B cell (primary cell): ENCODE measurements at regions not wholly inside any gene's neighbourhood (a gene's known extent, or its start where the extent isn't known, plus 50 kb on each side); places are given as distances from the start of the nearest gene placed in this dataset.

Source experiments
- CTCF ChIP-seq: fragments of 200-600 bp; IDR thresholded peaks from one replicate; pipeline ENCODE4 v1.8.0; 2022; ENCODE audit warnings: antibody characterized with exemption, mild to moderate bottlenecking
- EZH2 ChIP-seq: IDR thresholded peaks from 2 replicates; pipeline ENCODE4 v1.6.1; 2012; ENCODE audit warnings: borderline replicate concordance, low read depth, mild to moderate bottlenecking, moderate library complexity, low read length; ENCODE audit not compliant: insufficient read depth, poor library complexity, severe bottlenecking

DNA sequence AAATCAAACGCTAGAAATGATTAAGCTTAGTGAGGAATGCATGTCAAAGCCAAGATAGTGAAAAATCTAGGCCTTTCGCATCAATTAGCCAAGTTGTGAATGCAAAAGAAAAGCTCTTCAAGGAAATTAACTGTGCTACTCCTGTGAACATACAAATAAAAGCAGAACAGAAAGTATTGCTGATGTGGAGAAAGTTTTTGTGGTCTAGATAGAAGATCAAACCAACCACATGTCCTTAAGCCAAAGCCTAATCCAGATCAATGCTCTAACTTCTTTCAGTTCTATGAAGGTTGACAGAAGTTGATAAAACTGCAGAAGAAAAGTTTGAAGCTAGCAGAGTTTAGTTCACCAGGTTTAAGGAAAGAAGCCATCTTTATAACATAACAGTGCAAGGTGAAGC lies 1044.6 kb downstream of the CDH11 start:
- TF ChIP-seq CTCF (no peak), EZH2 (no peak)
